AG10803 (cell line): ENCODE measurements at regions not wholly inside any gene's neighbourhood (a gene's known extent, or its start where the extent isn't known, plus 50 kb on each side); places are given as distances from the start of the nearest gene placed in this dataset.

ENCODE experiments used
- DNase-seq: peaks from one replicate; pipeline ENCODE4 v3.0.0; 2010; ENCODE audit warnings: low read depth
- H3K4me3 ChIP-seq: 2 replicates; pipeline ENCODE4 v1.5.1; 2011; ENCODE audit warnings: mild to moderate bottlenecking, low read length, control low read depth
- TF ChIP-seq, protein P1 (sequence below): conservative IDR thresholded peaks from 2 replicates; pipeline ENCODE4 v1.5.1; 2011; ENCODE audit warnings: mild to moderate bottlenecking, low read length, control low read depth, inconsistent platforms

DNA sequence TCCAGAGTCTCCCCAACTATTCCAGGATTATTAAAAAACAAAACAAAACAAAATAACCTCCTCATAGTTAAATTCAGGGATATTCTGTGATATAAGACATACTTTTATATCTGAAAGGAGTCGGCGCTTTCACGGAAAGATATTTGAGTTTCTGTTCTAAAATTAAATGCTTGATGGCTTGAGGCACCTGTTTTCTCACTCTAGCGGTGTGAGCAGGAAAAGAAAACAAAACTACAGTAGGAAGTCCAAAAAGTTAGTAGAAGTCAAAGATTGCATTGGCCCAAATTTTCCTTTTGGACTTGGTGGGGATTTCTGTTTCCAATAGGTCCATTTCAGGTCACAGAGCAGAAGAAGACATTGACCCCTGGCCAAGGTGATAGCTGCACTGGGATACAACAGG lies 716.1 kb upstream of the POT1 start:
- no peak overlapping the region for H3K4me3 ChIP-seq
- TF ChIP-seq, protein P1, sequence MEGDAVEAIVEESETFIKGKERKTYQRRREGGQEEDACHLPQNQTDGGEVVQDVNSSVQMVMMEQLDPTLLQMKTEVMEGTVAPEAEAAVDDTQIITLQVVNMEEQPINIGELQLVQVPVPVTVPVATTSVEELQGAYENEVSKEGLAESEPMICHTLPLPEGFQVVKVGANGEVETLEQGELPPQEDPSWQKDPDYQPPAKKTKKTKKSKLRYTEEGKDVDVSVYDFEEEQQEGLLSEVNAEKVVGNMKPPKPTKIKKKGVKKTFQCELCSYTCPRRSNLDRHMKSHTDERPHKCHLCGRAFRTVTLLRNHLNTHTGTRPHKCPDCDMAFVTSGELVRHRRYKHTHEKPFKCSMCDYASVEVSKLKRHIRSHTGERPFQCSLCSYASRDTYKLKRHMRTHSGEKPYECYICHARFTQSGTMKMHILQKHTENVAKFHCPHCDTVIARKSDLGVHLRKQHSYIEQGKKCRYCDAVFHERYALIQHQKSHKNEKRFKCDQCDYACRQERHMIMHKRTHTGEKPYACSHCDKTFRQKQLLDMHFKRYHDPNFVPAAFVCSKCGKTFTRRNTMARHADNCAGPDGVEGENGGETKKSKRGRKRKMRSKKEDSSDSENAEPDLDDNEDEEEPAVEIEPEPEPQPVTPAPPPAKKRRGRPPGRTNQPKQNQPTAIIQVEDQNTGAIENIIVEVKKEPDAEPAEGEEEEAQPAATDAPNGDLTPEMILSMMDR: no peak

DNA sequence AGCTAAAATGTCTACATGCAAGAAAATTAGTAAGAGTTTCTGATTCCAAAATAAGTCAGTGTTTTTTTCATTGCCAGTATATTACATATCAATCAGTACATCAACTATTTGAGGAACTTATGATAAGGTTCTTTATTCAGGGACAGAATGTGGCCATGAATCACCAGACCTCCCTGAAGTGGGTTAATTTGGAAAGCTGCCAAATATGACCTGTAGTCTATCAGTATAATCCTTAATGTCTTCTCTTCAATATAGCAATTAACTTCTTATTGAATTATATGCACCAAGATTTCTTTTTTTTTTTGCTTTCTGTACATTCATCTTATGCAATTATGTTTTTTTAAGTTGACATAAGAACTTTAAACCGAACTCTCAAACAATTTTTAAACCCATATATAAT lies 714.5 kb upstream of the POT1 start:
- no peak overlapping the region for H3K4me3 ChIP-seq
- DNase-seq: no peak
- TF ChIP-seq, protein P1: no peak

More for the DNA sequence above, 716.1 kb upstream of the POT1 start:
- DNase-seq: no peak

DNA sequence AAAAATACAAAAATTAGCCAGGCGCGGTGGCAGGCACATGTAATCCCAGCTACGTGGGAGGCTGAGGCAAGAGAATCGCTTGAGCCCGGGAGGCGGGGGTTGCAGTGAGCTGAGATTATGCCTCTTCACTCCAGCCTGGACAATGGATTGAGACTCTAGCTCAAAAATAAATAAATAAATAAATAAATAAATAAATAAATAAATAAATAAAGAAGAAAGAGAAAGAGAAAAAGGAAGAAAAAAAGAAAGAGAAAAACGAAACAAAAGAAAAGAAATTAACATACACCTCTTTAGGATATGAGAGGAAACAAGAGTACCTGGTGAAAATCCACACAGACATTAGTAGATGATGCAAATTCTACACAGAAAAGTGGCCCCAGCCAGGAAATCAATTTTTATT lies 713.7 kb upstream of the POT1 start:
- no peak overlapping the region for H3K4me3 ChIP-seq
- TF ChIP-seq, protein P1: no peak
- no peak for DNase-seq

DNA sequence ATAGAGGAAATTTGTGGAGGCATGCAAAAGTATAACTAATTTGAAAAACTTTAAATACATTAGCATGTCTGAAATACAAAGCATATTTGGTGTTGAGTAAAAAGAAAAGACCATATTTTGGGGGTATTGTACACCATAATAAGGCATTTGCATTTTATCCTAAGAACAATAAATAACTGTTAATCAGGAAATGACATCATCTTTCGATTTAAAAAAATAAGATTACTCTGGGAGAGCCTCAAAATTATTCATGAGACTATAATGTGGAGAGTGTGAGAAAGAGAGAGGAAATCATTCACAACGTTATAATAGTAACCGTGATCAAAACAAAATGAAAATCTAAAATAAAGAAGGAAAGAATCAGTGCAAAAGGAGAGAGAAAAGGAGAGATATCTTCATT lies 712.3 kb upstream of the POT1 start:
- TF ChIP-seq, protein P1: no peak
- no peak for DNase-seq
- H3K4me3 ChIP-seq: no peak overlapping the region

DNA sequence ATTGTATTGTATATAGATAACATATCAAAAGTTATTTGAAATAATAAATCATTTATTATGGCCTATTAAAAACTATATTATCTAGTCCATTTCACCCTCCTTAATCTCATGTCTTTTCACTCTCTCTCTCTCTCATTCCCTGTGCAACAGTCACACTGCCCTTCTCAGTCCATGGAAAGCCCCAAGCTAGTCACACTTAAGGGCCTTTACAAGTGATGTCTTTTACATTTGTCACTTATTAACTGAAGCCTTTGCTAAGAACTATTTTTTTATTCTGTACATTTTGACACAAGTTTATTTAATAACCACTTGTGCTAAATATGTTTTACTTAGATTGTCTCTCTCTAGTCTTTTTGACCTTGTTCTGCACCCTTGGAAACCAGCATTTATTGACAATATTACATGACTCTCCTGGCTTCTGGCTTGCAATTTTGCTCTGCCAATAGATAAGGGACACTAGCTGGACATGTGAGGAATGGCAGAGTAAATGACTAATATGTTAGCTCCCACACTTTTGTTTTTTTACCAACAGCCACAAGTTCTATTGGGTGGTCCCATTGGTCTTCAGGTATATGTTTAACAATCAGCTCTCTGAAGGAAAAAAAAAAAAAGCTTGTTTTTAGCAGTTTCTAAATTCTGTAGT lies 706.8 kb upstream of the POT1 start:
- no peak overlapping the region for H3K4me3 ChIP-seq
- TF ChIP-seq, protein P1: no peak
- DNase-seq: no peak

DNA sequence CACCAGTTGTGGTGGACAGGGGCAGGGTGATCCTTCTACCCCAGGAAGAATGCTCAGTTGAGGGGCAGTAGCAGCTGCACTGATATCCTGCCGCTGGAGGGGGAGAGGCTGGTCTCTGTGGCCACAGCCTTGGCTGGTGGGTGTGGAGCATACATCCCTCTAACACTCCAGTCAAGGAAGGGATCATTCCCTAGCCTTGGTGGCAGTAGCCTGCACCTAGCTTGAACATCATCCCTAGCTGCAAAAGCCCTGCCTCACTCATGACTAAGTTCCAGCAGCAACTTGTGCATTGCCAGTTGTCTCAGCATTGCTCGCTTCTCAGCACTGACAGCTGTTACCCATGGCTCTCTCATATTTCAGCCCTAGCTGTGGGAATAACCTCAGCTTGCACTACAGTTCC lies 688.9 kb upstream of the POT1 start:
- TF ChIP-seq, protein P1: no peak

DNA sequence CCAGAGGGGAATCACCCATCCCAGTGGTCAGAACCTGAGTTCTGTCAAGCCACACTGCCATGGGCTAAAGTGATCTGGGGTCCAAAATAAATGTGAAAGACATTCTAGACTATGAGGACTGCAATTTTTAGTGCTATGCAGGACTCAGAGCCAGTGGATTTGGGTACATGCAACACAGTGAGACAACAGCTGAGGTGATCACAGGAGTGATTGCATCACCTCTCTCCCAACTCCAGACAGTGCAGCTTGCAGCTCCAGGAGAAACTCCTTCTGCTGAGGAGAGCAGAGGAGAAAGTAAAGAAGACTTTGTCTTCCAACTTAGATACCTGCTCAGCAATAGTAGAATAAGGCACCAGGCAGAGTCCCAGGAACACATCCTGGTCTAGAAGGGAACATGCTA lies 682.0 kb upstream of the POT1 start:
- TF ChIP-seq, protein P1: no peak
- H3K4me3 ChIP-seq: no peak overlapping the region
- no peak for DNase-seq

More for the DNA sequence above, 688.9 kb upstream of the POT1 start:
- no peak for DNase-seq
- no peak overlapping the region for H3K4me3 ChIP-seq
